Loucy (cell line): ENCODE measurements at regions not wholly inside any gene's neighbourhood (a gene's known extent, or its start where the extent isn't known, plus 50 kb on each side); places are given as distances from the start of the nearest gene placed in this dataset.

Experiments used
- EZH2phosphoT487 ChIP-seq: fragments of 200-600 bp; IDR thresholded peaks from 2 replicates; pipeline ENCODE4 v1.6.1; 2018; ENCODE audit warnings: antibody characterized with exemption, mild to moderate bottlenecking, moderate library complexity, borderline replicate concordance
- TF ChIP-seq, protein P1 (sequence below): fragments of 200-600 bp; sonication (generic); conservative IDR thresholded peaks from 2 replicates; pipeline ENCODE4 v1.5.1; 2014; ENCODE audit warnings: mild to moderate bottlenecking, antibody characterized with exemption, low read length

GRCh38 chr6:95879856-95880255, 135.9 kb upstream of the FUT9 start:
- TF ChIP-seq, protein P1, sequence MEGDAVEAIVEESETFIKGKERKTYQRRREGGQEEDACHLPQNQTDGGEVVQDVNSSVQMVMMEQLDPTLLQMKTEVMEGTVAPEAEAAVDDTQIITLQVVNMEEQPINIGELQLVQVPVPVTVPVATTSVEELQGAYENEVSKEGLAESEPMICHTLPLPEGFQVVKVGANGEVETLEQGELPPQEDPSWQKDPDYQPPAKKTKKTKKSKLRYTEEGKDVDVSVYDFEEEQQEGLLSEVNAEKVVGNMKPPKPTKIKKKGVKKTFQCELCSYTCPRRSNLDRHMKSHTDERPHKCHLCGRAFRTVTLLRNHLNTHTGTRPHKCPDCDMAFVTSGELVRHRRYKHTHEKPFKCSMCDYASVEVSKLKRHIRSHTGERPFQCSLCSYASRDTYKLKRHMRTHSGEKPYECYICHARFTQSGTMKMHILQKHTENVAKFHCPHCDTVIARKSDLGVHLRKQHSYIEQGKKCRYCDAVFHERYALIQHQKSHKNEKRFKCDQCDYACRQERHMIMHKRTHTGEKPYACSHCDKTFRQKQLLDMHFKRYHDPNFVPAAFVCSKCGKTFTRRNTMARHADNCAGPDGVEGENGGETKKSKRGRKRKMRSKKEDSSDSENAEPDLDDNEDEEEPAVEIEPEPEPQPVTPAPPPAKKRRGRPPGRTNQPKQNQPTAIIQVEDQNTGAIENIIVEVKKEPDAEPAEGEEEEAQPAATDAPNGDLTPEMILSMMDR = no peak
- no peak for TF ChIP-seq EZH2phosphoT487
